Memory B cell (primary cell): ENCODE measurements at regions not wholly inside any gene's neighbourhood (a gene's known extent, or its start where the extent isn't known, plus 50 kb on each side); places are given as distances from the start of the nearest gene placed in this dataset.
"Not testable (repeated sequence)": the region's sequence is repeated elsewhere in the genome, so short reads cannot be mapped to it uniquely, and the experiment has no call there.

Source experiments
- ATAC-seq: fragments of 150-1000 bp; cut with Tn5 transposase; 2 replicates; pipeline ENCODE4 v1.10.0; 2021; ENCODE audit warnings: low read depth, mild to moderate bottlenecking, moderate library complexity
- DNase-seq, 2 donors: peaks; one replicate each; pipeline ENCODE4 v3.0.0; 2022; ENCODE audit warnings: low spot score in 2 of 2
- H3K27ac Mint-ChIP-seq: one replicate; pipeline ENCODE4 v1.8.0; 2022; ENCODE audit warnings: mild to moderate bottlenecking, moderate library complexity, mixed read lengths
- H3K27me3 Mint-ChIP-seq: one replicate; pipeline ENCODE4 v1.8.0; 2022; ENCODE audit warnings: mixed read lengths
- H3K36me3 Mint-ChIP-seq: one replicate; pipeline ENCODE4 v1.8.0; 2022; ENCODE audit warnings: mild to moderate bottlenecking, mixed read lengths
- H3K4me1 Mint-ChIP-seq: one replicate; pipeline ENCODE4 v1.8.0; 2022; ENCODE audit warnings: mixed read lengths
- H3K4me3 Mint-ChIP-seq: one replicate; pipeline ENCODE4 v1.8.0; 2022; ENCODE audit warnings: mild to moderate bottlenecking, moderate library complexity, mixed read lengths
- H3K9me3 Mint-ChIP-seq: one replicate; pipeline ENCODE4 v1.8.0; 2022; ENCODE audit warnings: mixed read lengths

DNA sequence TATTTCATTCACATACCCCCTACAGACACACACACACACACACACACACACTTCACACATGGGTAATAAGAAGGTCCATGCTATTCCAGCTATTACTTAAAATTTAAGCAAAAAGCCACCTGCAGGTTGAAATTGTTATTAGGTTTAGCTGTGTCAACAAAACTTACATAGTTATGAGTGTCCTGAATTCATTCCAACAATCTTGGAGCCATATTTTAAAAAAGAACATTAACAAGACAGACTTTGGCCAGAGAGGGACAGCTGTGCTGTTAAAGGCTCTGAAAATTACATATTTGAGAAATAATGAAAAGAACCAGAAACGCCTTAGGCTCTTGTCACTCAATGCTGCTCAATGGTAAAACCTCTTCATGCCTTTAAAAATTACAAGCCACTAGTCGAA, 455.3 kb downstream of the EPM2A start:
- Mint-ChIP-seq H3K27ac (no peak overlapping the region), H3K27me3 (peaks cover 3% of the 10 kb centered on the region), H3K36me3 (no peaks in the 10 kb centered on the region), H3K9me3 (peaks cover 3% of the 10 kb centered on the region), H3K4me1 (no peaks in the 10 kb centered on the region), H3K4me3 (no peak overlapping the region)
- ATAC-seq (no peak), DNase-seq (no peak)

DNA sequence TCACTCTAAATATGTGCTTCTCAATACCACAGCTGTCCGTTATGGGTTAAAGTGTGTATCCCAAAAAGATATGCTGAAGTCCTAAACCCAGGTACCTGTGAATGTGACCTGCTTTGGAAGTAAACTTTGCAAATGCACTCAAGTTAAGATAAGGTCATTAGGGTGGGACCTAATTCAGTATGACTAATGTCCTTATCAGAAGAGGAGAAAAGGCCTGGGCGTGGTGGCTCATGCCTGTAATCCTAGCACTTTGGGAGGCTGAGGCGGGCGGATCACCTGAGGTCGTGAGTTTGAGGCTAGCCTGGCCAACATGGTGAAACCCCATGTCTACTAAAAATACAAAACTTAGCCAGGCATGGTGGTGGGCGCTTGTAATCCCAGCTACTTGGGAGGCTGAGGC, 452.1 kb downstream of the EPM2A start:
- H3K4me3 Mint-ChIP-seq, H3K36me3 Mint-ChIP-seq, DNase-seq, H3K9me3 Mint-ChIP-seq, ATAC-seq, H3K4me1 Mint-ChIP-seq, H3K27ac Mint-ChIP-seq, H3K27me3 Mint-ChIP-seq: not testable (repeated sequence)

DNA sequence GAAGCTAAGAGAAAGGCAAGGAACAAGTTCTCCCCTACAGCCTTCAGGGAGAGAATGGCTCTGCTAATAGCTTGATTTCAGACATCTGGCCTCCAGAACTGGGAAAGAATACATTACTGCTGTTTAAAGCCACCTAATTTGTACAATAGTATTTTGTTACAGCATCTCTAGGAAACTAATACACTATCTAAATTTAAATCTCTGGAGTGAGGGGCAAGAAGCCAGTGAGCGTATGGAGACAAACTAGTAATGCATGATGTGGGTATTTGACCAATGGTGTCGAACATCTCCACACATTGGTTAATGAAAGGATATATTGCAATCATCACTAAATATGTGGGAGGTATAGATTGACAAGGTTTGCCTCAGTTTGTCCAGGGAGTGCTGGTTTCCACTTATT, 451.5 kb downstream of the EPM2A start:
- Mint-ChIP-seq H3K4me3 (no peak overlapping the region), H3K27ac (no peak overlapping the region), H3K36me3 (no peaks in the 10 kb centered on the region), H3K9me3 (peaks cover 3% of the 10 kb centered on the region), H3K27me3 (peaks cover 5% of the 10 kb centered on the region), H3K4me1 (no peaks in the 10 kb centered on the region)
- DNase-seq (no peak), ATAC-seq (no peak)

DNA sequence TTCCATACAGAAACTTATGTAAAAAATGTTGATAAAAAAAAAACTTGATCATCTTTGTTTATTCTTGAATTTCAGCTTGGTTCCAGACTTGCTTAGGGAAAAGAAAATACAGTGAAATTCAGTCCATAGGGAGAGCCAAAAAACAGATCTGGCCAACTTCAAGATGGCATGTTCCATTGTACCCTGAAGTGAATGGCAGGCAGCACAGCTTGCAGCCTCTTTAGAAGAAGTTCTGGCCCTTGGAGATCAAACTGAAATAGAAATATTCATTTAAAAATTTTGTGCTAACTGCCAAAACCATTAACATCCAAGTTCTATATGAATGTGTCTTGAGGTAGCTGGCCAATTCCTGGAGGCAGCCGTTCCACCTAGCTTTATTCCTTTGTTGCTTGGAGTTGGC, 448.4 kb downstream of the EPM2A start:
- H3K27ac Mint-ChIP-seq = no peak overlapping the region
- H3K9me3 Mint-ChIP-seq = peaks cover 1% of the 10 kb centered on the region
- DNase-seq (no peak), ATAC-seq (no peak)
- H3K36me3 Mint-ChIP-seq = no peaks in the 10 kb centered on the region
- peaks cover 5% of the 10 kb centered on the region for H3K27me3 Mint-ChIP-seq
- no peak overlapping the region for H3K4me3 Mint-ChIP-seq
- H3K4me1 Mint-ChIP-seq = no peaks in the 10 kb centered on the region

DNA sequence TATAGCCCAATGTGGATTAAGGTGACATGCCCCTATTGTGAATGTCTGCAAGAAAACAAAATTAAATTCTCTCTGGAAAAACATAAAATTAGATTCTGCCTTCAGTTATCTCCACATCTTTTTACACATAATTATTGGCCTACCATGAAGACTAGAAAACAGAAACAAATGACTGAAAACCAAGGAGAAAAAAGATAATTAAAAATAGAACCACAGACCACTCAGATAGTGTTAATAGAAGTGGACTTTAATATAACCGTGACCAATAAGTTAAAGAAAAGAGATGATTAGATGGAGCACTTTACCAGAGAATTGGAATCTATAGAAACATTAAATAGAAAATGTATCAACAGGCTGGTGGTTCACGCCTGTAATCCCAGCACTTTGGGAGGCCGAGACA, 445.7 kb downstream of the EPM2A start:
- DNase-seq (no peak), ATAC-seq (no peak)

DNA sequence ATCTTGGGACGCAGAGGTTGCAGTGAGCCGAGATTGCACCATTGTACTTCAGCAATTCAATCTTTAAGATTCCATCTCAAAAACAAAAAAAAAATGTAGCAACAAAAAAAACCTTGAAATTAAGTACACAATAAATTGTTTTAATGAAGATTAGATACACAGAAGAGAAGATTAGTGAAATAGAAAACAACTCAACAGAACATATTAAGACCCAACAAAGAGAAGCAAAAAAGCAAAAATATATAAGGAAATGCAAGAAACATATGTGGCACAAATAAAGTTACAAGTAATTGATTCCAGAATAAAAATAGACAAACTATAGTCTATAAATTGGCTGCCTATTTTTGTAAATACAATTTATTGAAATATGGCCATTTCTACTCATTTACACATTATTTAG, 445.2 kb downstream of the EPM2A start:
- no peak for DNase-seq
- H3K9me3 Mint-ChIP-seq = peaks cover 1% of the 10 kb centered on the region
- H3K27me3 Mint-ChIP-seq = peaks cover 1% of the 10 kb centered on the region
- no peaks in the 10 kb centered on the region for H3K4me1 Mint-ChIP-seq
- ATAC-seq = no peak
- no peak overlapping the region for H3K27ac Mint-ChIP-seq
- no peak overlapping the region for H3K4me3 Mint-ChIP-seq
- no peaks in the 10 kb centered on the region for H3K36me3 Mint-ChIP-seq

More for the DNA sequence above, 445.7 kb downstream of the EPM2A start:
- H3K4me1 Mint-ChIP-seq = no peaks in the 10 kb centered on the region
- H3K27ac Mint-ChIP-seq = no peak overlapping the region
- H3K27me3 Mint-ChIP-seq = peaks cover 1% of the 10 kb centered on the region
- H3K4me3 Mint-ChIP-seq = no peak overlapping the region
- H3K36me3 Mint-ChIP-seq = no peaks in the 10 kb centered on the region
- peaks cover 1% of the 10 kb centered on the region for H3K9me3 Mint-ChIP-seq

DNA sequence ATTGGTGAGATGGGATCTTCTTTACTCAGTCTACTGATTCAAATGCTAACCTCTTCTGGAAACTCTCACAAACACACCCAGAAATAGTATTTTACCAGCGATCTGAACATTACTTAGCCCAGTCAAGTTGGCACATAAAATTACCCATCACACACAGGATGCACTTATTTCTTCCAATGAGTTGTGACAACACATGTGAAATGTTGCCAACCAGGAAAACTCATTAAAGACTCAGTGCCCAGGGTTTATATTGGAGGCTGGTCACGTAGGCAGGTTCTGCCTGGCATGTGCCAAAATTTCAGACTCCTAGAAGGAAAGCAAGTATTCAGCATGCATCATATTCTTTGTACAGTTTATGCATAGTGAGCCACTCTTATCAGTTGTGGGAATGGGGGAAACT, 443.3 kb downstream of the EPM2A start:
- Mint-ChIP-seq H3K9me3 (peaks cover 1% of the 10 kb centered on the region), H3K4me3 (no peak overlapping the region), H3K27me3 (no peaks in the 10 kb centered on the region), H3K4me1 (no peaks in the 10 kb centered on the region), H3K36me3 (no peaks in the 10 kb centered on the region), H3K27ac (no peak overlapping the region)
- ATAC-seq (no peak), DNase-seq (no peak)

DNA sequence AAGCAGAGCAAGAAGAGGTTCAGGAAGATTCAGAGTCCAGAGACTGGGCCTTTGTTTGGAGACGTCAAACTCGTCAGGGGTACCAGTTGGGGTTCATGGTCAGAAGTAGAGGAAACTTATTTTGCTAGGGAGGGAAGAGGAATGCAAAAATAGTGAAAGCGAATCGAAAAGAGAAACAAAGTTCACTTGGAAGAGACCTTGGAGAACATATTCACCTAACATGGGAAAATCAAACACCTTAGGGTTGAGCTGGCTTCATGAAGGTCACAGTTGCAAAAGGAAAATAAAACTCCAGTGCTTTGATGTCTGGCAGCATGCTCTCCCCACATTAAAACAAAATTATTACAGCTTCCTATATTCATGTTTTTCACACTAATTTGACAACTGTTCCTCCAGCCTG, 440.4 kb downstream of the EPM2A start:
- no peak for DNase-seq
- no peak overlapping the region for H3K27ac Mint-ChIP-seq
- ATAC-seq = no peak
- H3K27me3 Mint-ChIP-seq = no peaks in the 10 kb centered on the region
- no peaks in the 10 kb centered on the region for H3K36me3 Mint-ChIP-seq
- H3K4me3 Mint-ChIP-seq = no peak overlapping the region
- peaks cover 1% of the 10 kb centered on the region for H3K9me3 Mint-ChIP-seq
- H3K4me1 Mint-ChIP-seq = no peaks in the 10 kb centered on the region

DNA sequence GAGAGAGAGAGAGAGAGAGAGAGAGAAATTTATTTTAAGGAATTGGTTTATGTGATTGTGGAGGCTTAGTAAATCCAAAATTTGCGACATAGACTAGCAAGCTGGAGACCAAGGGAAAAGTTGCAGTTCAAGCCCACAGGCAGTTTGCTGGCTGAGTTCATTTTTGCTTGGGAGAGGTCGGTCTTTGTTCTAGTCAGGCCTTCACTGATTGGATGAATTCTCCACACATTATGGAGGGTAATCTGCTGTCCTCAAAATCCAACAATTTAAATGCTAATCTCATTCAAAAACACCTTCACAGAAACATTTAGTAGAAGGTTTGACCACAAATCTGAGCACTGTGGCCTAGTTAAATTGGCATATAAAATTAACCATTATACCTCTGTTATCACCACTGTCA, 439.6 kb downstream of the EPM2A start:
- Mint-ChIP-seq H3K36me3 (no peaks in the 10 kb centered on the region), H3K9me3 (no peaks in the 10 kb centered on the region), H3K4me1 (no peaks in the 10 kb centered on the region), H3K27ac (no peak overlapping the region), H3K27me3 (no peaks in the 10 kb centered on the region), H3K4me3 (no peak overlapping the region)
- no peak for DNase-seq
- no peak for ATAC-seq

DNA sequence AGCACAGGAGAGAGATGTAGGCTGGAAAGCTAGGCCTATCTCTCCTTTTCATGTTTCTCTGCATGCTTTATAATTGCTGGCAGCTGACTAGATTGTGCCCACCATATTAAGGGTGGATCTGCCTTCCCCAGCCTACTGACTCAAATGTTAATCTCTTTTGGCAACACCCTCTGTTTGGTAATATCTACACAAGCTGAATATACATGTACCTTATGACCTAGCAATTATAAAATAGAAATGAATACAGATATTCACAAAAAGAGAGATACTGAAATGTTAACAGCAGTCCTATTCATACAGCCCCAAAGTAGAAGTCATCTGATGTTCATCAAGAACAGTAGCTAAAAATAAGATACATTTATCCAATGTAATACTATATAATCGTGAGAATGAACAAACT, 429.6 kb downstream of the EPM2A start:
- Mint-ChIP-seq H3K36me3 (no peaks in the 10 kb centered on the region), H3K27me3 (no peaks in the 10 kb centered on the region), H3K9me3 (no peaks in the 10 kb centered on the region), H3K4me1 (no peaks in the 10 kb centered on the region), H3K4me3 (no peak overlapping the region), H3K27ac (no peak overlapping the region)
- no peak for ATAC-seq
- DNase-seq = no peak

DNA sequence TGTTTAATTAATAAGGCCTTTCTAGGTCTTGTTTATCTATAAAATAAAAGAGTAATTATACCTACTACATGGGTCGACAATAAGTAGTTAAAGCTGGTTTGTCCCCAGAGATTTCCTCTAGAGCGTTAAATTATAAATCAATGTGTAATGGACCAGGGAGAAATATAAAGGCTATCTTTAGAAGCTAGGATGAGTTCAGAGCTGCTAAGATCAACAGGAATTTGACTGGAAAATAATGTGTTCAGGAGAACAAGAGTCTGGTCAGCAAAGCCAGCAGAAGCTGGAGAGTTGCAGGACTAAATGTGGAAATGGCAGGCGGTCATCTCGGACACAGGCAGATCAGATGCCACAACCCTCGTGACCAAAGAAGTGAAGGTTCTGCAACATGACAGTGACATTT, 428.8 kb downstream of the EPM2A start:
- Mint-ChIP-seq H3K27ac (no peak overlapping the region), H3K9me3 (no peaks in the 10 kb centered on the region), H3K4me1 (no peaks in the 10 kb centered on the region), H3K27me3 (peaks cover 2% of the 10 kb centered on the region), H3K36me3 (no peaks in the 10 kb centered on the region), H3K4me3 (no peak overlapping the region)
- DNase-seq (no peak), ATAC-seq (no peak)

DNA sequence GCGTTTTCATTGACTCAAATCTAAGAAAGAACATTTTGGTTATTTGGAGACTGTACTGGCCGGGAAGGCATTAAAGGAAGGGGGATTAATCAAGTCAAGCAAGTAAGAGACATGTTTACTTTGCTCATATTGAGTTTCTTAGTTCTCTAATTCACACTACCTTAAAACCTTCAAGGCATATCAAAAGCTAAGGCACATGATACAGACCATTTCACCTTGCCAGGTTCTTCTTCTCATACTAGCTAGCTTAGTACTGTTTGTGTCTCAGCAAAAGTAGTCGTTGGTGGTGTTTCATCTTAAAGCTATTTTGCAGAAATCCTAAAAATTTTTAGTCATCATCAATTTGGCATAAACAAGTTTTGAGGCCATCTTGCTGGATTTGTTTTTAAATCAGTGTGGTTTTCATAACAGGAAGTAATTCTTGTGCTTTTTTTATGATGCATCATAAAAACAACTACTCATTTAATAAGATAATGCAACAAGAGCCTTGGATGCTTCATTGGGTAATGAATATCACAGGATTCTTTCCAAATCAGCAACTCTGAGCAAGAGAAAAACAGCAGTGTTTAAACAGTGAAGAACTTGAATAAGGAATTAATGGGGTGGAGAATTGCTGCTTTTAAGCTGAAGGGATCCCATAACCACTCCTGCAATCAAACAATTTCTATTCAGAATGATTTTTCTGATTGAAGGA, 425.3 kb downstream of the EPM2A start:
- no peaks in the 10 kb centered on the region for H3K4me1 Mint-ChIP-seq
- H3K4me3 Mint-ChIP-seq = no peak overlapping the region
- no peaks in the 10 kb centered on the region for H3K36me3 Mint-ChIP-seq
- ATAC-seq (no peak), DNase-seq (no peak)
- H3K27ac Mint-ChIP-seq = no peak overlapping the region
- H3K9me3 Mint-ChIP-seq = no peaks in the 10 kb centered on the region
- peaks cover 2% of the 10 kb centered on the region for H3K27me3 Mint-ChIP-seq

DNA sequence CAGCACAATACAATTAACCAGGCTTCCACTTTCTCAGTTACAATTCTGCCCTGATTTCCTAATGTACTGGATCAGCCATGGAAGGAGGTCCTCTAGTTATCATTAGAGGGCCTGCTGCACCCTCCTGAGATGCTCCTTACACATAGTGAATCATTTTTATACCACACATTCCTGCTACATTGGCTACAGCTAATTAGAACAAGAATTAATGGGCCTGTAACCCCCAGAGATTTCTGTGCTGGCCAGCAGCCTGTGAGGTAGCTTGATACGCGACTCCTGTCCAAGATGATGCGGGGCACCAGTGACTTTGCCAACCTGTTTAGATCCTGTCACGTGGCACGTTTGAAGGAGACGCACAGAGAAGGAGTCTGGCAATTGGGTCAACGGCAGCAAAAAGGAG, 422.8 kb downstream of the EPM2A start:
- Mint-ChIP-seq H3K4me3 (no peak overlapping the region), H3K36me3 (no peaks in the 10 kb centered on the region), H3K27ac (no peak overlapping the region), H3K27me3 (peaks cover 2% of the 10 kb centered on the region), H3K9me3 (peaks cover 3% of the 10 kb centered on the region), H3K4me1 (no peaks in the 10 kb centered on the region)
- ATAC-seq = no peak
- DNase-seq = no peak

DNA sequence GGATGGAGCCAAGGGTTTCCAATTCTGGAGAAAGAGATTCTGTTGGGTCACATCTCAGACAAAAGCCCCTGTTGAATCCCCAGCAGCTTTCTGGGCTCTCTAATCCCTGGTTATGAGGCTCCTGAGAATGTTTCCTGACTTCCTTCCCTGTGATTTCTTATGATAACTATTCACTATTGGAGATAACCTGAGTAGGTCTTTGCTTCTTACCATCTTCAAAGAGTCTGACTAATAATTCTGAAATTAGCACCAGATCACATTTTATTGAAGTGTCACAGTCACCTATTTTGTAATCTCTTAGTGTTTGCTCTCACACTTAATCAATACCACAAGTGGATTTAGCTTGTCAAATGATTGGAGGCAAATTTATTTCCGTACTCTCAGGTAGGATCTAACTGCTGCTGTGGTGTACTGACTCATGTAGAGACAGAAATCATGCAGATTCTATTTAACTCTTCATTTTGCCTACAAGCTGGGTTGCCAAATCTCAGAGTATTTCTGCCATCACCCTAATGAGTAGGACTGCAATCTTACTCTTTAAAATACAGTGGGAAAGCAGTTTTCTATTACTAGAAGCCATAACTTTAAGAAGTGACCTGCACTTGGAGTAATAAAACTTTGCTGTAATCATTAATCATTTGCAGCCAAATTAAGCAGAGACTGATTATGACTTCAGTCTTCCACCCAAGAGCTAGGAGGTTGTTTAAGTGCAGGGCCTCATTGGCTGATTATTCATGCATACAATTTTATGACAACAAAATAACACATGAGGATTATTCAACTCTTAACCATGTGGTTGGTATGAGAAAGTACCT, 422.1 kb downstream of the EPM2A start:
- H3K27ac Mint-ChIP-seq = no peak overlapping the region
- DNase-seq (no peak), ATAC-seq (no peak)
- no peaks in the 10 kb centered on the region for H3K36me3 Mint-ChIP-seq
- H3K27me3 Mint-ChIP-seq = peaks cover 2% of the 10 kb centered on the region
- peaks cover 8% of the 10 kb centered on the region for H3K9me3 Mint-ChIP-seq
- no peak overlapping the region for H3K4me3 Mint-ChIP-seq
- H3K4me1 Mint-ChIP-seq = no peaks in the 10 kb centered on the region
